NCI-H1105 (cell line): ENCODE measurements at regions not wholly inside any gene's neighbourhood (a gene's known extent, or its start where the extent isn't known, plus 50 kb on each side); places are given as distances from the start of the nearest gene placed in this dataset.

Experiments used
- DNase-seq: peaks from one replicate; lab custom pipeline; 2025; lab: John Stamatoyannopoulos, UW

- DNase-seq, result no peak
Measured at GRCh38 chr1:232308616-232309015, 321.3 kb downstream of the SIPA1L2 start.

DNA sequence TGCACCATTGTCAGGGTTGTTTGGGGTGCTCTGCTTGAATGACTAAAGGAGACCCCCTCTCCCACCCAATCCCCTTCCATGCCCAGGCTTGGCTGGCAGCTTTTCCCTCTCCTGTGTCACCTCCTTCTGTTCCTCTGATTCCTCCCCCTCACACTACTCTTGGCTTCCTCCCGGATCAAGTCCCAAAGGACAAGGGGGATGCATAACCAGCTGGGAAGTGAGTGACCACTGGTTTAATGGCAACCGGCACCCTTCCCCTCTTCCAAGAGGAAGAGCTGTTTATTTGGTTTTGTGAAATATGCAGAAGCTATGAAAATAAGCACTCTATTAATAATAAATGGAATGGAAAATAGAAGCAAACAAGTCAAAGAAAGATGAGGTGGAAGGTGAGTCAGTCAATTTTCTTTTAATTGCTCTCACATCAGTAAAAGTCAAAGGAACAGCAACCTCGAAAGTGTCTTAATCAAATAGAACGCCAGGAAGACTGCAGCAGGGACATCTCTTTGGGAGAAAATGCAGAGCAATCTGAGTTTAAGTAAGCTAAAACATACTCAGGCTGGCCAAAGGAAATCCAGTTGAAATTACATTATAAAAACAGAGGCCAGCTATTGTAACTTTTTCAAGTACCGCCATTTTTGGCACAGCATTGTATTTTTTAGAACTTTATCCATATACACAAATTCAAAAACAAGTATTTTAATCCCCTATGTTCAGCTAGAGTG is 322.5 kb downstream of the SIPA1L2 start:
- no peak for DNase-seq

DNA sequence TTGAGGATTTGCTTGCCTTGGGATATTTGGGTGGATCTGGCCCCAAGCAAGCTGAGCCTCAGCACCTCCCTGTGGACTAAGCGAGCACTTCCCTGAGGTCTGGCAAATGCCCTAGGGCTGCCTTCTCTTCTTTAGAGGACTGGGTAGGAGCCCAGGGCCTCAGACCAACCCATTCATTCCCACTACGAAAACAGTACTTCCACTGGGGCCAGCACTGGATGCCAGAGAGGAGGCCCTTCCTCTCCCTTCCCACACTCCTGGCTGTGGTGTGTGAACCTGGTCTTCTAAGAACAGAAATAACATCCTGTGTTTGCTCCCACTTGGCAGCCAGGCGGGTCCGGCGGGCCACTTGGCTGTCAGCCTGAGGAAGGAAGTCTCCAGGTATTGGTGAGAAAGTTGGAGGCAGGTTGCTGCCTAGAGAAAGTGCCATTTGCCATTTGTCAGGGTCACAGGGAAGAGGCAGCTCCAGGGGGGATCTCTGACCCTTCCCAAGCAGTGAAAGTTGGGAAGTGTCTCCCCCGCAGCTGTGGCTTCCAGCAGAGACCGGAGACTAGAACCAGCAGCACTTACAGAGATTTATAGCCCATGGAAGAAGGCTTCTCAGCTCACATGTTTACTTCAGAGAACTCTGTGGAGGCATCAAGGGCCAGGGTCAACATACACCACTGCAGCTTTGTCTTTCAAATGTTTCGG is 323.5 kb downstream of the SIPA1L2 start:
- no peak for DNase-seq

DNA sequence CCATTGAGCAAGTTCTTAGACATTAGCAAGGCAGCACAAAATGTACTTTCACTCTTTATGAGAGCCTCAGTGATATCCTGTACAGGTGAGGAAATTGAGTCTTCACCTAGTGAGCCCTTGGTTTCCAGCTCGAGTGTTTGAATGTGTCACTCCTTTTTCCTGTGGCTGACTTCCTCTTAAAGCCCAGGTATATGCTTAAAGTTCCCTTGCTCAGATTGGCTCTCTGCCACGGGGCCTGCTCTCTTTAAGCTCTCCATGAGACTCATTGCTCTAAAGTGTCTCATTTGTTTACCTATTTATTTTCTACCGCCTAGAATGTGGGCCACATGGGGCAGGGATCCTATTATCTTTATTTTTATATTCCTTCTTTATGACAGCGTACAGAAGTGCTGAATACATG is 324.9 kb downstream of the SIPA1L2 start:
- DNase-seq, result no peak

DNA sequence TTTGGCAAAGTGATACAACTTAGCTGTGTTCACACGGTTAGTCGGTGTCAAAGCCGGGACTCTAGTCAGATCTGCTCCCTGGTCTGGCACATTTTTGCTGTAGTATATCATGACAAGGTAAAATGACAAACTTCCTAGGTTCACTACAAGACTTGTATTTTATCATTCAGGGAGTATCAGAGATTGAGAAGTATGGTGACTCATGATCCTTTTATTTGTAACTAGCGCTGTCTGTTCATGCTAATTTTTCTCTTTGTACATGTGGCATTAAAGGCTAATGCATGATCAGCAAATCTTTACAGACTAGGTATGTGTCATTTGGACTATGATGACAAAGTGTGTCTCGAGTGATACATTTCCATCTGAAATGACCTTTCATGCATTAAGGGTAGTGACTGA is 326.7 kb downstream of the SIPA1L2 start:
- no peak for DNase-seq

GRCh38 chr1:232302376-232303221 is 327.3 kb downstream of the SIPA1L2 start:
- DNase-seq, result no peak

- DNase-seq, result no peak
Measured at GRCh38 chr1:232301246-232301645, 328.7 kb downstream of the SIPA1L2 start.

- no peak for DNase-seq
Measured at GRCh38 chr1:232300466-232300865, 329.5 kb downstream of the SIPA1L2 start.

DNA sequence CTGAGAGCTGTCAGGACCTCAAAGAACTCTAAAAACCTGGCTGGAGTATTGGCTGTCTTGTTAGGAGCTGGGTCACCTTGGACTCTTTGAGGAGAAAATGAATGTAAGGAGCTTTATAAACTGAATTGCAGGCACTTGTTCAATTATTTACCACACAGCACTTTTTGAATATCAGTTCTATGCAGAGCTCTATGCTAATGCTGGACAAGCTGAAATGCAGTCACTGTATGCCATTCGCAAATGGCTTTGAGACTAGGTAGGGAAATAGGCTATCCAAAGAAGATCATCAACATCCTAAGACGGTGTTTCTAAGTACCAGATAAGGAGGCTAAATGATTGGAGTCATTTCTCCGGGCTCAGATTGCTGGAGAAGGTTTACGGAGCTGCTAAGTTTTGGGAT is 333.5 kb downstream of the SIPA1L2 start:
- no peak for DNase-seq

DNA sequence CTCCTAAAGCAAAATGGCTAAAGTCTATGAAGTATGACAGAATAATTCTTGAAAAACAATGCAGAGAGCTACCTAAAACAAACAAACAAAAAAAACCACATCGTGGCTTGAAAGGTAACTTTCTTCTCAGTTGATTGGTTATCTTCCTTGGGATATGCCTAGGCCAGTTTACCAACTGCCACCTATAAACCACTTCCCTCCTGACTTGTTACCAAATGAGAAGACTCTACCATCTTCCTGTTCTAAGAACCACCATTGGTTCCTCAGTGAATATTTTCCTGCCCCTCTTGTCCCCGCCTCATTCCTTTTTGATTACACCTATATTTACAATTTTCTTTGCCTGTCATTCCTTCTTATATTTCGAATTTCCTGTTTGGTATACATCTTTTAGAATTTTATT is 336.6 kb downstream of the SIPA1L2 start:
- DNase-seq, result no peak

DNA sequence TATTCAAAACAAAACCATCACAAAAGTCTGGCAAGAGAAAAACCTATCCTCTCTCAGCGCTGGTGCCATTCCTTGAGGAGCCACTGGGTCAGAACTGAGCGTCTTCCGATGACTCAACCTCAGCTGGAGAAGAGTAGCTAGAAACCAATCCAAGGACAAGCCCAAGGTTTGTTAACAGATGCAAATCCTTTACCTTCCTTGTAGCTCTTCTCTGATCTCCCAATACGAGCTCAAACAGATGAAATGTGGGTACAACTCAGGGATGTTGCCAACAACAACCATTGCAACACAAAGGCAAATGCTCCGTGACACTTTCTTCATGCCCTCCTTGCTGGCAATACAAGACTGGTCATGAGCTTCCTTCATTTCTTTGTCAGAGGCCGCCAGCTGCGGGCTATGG is 337.1 kb downstream of the SIPA1L2 start:
- DNase-seq, result no peak

- no peak for DNase-seq
Measured at GRCh38 chr1:232292239-232292638, 337.7 kb downstream of the SIPA1L2 start.

- DNase-seq, result no peak
Measured at GRCh38 chr1:232291681-232292080, 338.3 kb downstream of the SIPA1L2 start.

DNA sequence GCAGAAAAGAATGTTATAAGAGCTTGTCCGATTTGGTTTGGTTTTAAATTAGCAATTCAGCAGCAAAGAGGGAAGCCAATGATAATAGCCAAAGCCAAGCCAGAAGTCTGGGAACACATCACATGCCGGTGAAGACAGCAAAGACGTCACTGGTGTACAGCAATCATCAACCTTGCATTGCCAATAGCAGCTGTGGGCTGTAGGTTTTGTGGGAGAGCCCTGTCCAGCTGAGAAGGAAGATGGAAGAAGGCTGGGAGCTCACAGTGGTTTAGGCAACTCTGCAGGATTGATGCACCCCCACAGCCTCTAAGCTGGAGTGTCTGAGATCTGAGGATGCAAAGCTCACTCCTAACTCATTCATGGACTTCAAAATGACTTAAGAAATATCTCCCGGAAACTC is 338.7 kb downstream of the SIPA1L2 start:
- no peak for DNase-seq

DNA sequence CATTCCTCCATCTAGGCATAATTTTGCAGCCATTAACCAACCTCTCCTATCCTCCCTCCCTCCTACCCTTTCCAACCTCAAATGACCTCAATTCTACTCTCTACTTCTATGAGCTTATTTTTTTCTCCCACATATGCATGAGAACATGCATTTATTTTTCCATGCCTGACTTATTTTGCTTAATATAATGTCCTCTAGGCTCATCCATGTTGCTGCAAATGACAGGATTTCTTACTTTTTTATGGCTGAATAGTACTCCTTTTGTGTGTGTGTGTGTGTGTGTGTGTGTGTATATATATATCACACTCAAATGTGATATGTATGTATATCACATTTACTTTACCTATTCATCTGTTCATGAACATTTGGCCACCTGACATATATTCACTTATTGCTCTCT is 339.4 kb downstream of the SIPA1L2 start:
- DNase-seq, result no peak

DNA sequence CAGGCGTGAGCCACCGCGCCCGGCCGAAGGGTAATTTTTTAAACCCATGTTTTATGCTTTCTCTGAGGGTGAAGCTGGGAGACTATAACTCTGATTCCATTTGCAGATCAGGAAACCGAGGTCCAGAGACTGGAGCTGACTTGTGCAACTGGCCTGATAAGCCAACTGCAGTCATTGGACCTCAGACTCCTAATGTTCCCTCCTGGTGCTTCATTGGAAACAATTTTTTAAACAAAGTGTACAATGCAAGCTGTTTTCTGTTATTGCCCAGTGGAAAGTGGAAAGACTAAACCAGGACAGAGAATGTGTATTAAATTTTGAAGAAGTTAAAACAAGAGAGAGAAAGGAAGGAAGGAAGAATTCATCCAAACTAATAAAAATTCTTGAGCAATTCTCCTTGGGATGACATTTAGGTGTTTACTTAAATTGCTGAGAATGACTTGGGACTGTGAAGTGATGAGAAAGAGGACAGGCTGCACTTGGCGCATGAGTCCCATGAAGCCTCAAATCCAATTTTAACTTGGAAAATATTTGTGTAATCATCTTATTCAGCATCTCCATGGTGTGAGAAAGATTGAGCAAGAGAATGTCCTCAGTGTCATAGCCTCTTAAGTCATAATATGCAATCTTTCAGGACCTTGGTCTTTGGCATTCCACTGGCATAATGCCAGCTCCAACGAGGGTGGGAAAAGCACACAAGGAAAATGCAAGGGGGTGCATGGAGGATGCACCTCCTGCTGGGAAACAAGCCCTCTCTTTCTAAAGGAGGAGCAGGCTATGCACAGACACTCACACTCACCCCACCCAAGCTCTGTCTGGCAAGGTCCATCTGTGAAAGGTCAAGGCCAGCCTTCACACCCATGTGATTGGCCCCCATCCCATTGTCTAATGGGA is 342.0 kb downstream of the SIPA1L2 start:
- no peak for DNase-seq

DNA sequence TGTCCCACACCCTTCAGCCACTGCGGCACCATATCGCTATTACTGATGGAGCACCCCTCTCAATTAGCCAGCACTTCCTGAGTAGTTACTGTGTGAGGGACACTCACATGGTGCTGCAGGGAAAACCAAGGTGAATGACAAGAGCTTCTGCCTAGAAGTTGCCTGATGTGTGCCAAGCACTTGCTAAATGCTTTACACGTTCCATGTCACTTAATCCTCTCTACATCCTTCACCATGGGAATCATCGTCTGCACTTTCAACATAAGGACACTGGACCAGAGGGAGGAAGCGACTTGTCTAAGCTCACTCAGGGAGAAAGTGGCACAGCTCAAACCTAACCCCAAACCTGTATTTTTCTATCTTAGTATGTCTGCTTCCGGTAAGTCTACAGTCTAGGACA is 344.8 kb downstream of the SIPA1L2 start:
- DNase-seq, result no peak

DNA sequence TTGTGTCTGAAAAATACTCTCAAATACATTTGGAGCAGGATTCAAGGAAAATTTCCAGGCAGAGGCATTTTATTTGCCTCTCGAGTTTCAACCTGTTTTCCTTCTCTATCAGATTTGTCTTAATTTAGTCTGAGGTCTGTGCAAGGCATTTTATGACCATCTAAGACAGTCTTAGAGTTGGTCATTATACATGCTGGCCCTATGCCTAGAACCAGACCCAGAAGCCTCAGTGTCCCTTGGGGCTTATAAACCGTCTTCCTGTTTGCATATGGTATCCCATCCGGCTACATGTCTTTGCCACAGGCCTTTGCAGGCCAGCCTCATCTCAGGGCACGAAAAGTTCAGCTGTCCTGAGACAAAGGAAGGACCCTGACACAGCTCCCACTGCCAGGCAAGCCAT is 346.1 kb downstream of the SIPA1L2 start:
- no peak for DNase-seq

- DNase-seq, result no peak
Measured at GRCh38 chr1:232282498-232282897, 347.4 kb downstream of the SIPA1L2 start.

DNA sequence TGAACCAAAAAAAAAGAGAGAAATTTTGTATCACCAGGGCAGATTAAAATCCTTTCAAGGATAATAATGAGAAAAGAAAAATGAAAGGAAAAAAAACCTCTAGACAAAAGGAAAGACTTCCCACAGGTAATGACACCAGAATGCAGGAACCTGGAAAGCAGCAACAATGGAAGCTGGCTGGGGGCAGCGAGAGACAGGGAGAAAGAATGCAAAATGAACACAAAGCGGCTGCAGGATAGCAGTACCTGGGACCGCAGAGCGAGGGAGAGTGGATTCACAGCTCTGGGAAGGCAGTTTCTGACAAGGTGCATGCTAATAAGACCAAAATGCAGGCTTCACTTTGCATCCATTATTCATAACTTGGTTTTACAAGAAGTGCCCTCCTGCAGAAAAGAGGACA is 349.0 kb downstream of the SIPA1L2 start:
- DNase-seq, result no peak

DNA sequence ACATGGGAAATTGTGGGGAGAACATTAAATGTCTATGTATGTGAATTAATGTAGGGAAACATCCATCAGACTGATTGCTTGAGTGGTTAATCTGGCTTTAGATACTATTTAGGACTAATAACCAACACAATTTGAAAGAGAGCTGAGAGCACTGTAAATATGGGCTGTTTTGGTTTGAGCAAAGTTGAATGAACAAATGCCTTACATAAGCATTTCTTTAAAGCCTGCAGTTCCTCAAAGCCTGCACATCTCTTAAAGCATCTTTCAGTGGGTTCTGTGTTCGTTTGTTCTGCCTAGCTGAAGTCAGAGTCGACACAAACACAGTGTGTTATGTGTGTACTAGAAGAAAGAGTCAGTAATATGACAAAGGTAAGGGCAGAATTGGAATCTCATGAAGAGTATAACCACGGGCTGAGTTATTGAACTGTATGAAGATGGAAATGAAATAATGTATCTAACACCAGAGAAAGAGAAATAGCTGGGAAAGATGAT is 350.0 kb downstream of the SIPA1L2 start:
- DNase-seq, result no peak

DNA sequence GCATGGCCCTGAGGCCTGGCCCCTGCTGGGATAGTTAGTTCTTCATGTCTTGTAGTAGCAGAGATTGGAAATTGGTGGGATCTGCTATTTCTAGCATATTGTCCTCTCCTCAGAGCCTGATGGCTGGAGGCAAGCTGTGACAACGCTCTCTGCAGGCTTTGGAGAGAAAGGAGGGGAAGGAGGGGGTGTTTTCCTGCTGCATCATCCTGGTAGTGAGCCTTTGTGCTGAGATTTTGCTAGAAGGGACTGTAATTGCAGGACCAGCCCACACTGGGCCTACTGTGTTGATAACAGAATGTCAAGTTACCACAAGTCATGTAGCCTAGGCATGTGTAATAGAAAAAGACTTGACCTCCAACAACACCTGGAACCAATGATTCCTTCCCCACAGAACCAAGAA is 351.0 kb downstream of the SIPA1L2 start:
- no peak for DNase-seq
